RWPE1 (cell line): ENCODE measurements at regions not wholly inside any gene's neighbourhood (a gene's known extent, or its start where the extent isn't known, plus 50 kb on each side); places are given as distances from the start of the nearest gene placed in this dataset.
A peak's percentile ranks its signal among the peaks of the same experiment; 100 is the strongest.
"Not testable (repeated sequence)": the region's sequence is repeated elsewhere in the genome, so short reads cannot be mapped to it uniquely, and the experiment has no call there.

Experiments
- CTCF ChIA-PET: fragments of 350-600 bp; sonication (Branson Sonifier 250); formaldehyde crosslinking; extraction: SDS; loops from one replicate; lab custom pipeline; 2021; lab: Yijun Ruan, JAX
- POLR2A ChIA-PET: fragments of 400-600 bp; formaldehyde crosslinking; extraction: SDS; loops from one replicate; lab custom pipeline; 2020; ENCODE audit warnings: antibody characterized with exemption; ENCODE audit not compliant: low non-redundant PET; lab: Yijun Ruan, JAX
- DNase-seq: peaks from one replicate; pipeline ENCODE4 v3.0.0; 2012; ENCODE audit warnings: low spot score
- H3K27ac ChIP-seq: fragments of 450-650 bp; 2 replicates; pipeline ENCODE4 v1.5.1; 2017
- TF ChIP-seq, protein P1 (sequence below): fragments of 450-650 bp; conservative IDR thresholded peaks from 2 replicates; pipeline ENCODE4 v1.5.1; 2017; ENCODE audit warnings: low read depth, mild to moderate bottlenecking

DNA sequence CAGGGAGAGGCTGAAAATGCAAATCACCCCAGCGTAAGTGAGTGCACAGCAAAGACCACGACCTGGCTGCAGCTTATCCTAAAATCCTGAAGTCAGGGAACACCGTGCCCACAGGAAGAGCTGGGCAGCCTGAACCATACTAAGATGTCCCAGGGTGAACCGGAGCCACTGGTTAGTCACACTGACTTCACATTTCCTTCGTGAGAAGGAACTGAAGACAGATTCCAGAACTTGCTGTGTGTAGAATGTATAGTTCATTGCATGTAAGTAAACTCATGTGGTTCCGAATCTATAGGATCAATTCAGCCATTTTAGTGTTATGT lies 84.6 kb upstream of the NDUFV2 start:
- DNase-seq = peak; percentile 55
- peak overlapping the region; percentile 99 for H3K27ac ChIP-seq
- CTCF ChIA-PET = interaction anchor here (0.6 to 1.5 kb wide), 2 partner anchors 56 to 329 kb away, joined by 3 read pairs; no protein-coding TSS in a partner anchor
- POLR2A ChIA-PET = no interaction called here
- TF ChIP-seq, protein P1, sequence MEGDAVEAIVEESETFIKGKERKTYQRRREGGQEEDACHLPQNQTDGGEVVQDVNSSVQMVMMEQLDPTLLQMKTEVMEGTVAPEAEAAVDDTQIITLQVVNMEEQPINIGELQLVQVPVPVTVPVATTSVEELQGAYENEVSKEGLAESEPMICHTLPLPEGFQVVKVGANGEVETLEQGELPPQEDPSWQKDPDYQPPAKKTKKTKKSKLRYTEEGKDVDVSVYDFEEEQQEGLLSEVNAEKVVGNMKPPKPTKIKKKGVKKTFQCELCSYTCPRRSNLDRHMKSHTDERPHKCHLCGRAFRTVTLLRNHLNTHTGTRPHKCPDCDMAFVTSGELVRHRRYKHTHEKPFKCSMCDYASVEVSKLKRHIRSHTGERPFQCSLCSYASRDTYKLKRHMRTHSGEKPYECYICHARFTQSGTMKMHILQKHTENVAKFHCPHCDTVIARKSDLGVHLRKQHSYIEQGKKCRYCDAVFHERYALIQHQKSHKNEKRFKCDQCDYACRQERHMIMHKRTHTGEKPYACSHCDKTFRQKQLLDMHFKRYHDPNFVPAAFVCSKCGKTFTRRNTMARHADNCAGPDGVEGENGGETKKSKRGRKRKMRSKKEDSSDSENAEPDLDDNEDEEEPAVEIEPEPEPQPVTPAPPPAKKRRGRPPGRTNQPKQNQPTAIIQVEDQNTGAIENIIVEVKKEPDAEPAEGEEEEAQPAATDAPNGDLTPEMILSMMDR = no peak

DNA sequence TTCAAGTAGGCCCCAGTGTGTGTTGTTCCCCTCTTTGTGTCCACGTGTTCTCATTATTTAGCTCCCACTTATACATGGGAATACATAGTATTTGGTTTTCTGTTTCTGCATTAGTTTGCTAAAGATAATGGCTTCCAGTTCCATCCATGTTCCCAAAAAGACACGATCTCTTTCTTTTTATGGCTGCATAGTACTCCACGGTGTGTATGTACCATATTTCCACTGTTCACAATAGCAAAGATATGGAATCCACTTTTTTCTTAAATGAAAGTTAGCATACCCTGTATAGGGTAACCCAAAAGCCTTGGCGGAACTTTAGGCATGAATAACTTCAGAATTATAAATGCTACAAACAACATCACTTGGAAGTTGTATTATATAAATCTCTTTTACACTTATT lies 83.4 kb upstream of the NDUFV2 start:
- DNase-seq = no peak
- TF ChIP-seq, protein P1 = no peak
- ChIA-PET POLR2A (no interaction called here), CTCF (no interaction called here)
- H3K27ac ChIP-seq = no peak overlapping the region

DNA sequence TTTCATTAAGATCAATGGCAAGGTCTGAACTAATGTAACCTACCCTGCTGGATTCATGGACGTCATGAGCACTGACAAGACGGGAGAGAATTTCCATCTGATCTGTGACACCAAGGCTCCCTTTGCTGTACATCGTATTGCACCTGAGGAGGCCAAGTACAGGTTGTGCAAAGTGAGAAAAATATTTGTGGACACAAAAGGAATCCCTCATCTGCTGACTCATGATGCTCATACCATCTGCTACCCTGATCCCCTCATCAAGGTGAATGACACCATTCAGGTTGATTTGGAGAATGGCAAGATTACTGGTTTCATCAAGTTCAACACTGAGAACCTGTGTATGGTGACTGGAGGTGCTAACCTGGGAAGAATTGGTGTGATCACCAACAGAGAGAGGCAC lies 82.3 kb upstream of the NDUFV2 start:
- ChIA-PET POLR2A (no interaction called here), CTCF (no interaction called here)
- DNase-seq = no peak
- no peak overlapping the region for H3K27ac ChIP-seq
- TF ChIP-seq, protein P1 = no peak

DNA sequence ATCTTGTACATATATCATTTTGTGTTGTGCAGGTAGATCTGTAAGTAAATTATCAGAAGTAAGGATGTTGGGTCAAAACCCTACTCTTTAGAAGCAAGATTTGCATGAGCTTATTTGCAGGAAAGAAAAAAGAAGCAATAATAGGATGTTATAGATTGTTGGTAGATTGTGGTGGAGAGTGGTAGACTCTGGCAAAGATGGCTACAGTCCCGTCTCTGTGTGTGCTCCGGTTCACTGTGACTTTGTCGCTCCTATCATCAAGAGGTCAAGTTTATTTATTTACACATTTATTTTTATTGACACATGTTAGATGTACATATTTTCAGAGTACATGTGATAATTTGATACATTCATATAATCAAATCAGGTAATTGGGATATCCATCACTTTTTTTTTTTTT lies 81.0 kb upstream of the NDUFV2 start:
- CTCF ChIA-PET = no interaction called here
- POLR2A ChIA-PET = no interaction called here
- TF ChIP-seq, protein P1 = no peak

DNA sequence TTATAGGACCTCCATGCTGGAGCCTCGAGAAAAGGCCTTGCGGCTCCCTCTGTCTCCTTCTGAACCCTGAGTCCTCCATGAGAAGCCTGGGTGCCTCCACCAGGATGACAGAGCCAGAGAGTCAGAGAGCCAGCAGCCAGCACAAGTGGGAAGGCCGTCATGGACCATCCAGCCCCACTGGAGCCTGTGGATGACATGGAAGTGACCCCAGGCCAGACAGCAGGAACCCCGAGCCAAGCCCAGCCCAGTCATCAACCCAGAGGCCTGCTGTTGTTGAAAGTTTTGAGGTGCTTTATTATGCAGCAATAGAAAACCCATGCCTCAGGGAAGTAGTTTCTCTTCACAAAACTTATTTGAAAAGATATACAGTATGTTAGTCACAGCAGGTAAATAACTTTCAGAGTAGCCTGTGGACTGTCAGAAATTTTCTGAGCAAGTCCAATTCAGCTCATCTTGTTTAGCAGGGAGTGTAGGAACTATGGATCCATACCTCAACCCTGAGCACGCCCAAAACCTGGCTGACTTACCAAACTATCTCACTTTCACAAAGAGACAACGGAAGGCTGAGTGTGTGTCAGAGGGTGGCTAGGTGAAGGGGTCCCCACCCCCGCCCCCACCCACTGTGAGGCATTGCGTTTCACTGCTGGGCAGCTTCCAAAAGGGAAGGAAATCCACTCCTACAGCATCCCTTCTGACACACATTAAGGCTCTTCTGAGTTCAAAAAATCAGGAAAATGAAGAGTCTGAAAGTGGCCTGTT lies 79.9 kb upstream of the NDUFV2 start:
- no peak for DNase-seq
- CTCF ChIA-PET = interaction anchor here (0.7 kb wide), 1 partner anchor 13 kb away, joined by 5 read pairs; no protein-coding TSS in a partner anchor
- POLR2A ChIA-PET = no interaction called here
- TF ChIP-seq, protein P1 = no peak
- H3K27ac ChIP-seq = peak overlapping the region; percentile 49

More for the DNA sequence above, 81.0 kb upstream of the NDUFV2 start:
- DNase-seq = no peak
- H3K27ac ChIP-seq = no peak overlapping the region

DNA sequence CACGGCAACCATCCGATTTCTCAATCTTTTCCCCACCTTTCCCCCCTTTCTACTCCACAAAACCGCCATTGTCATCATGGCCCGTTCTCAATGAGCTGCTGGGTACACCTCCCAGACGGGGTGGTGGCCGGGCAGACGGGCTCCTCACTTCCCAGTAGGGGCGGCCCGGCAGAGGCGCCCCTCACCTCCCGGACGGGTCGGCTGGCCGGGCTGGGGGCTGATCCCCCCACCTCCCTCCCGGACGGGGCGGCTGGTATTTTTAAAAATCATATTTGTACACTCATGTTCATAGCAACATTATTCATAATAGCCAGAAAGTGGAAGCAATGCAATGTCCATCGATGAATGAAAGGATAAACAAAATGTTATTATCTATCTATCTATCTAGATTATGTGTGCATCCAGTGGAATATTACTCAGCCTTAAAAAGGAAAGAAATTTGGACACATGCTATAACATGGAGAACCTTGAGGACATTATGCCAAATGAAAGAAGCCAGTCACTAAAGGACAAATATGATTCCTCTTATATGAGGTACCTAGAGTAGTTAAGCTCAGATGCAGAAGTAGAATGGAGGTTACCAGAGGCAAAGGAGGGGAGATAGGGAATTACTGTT lies 78.4 kb upstream of the NDUFV2 start:
- POLR2A ChIA-PET, CTCF ChIA-PET, DNase-seq, H3K27ac ChIP-seq: not testable (repeated sequence)
